LNCaP clone FGC (cell line): ENCODE measurements at regions not wholly inside any gene's neighbourhood (a gene's known extent, or its start where the extent isn't known, plus 50 kb on each side); places are given as distances from the start of the nearest gene placed in this dataset.

Experiments used
- DNase-seq: peaks from one replicate; pipeline ENCODE4 v3.0.0-alpha.2; 2011; ENCODE audit warnings: low read depth
- H3K4me3 ChIP-seq: 2 replicates; pipeline ENCODE4 v1.5.1; 2011; ENCODE audit warnings: mild to moderate bottlenecking, low read depth, low read length, control low read depth
- TF ChIP-seq, protein P1 (sequence below): IDR thresholded peaks from 2 replicates; pipeline ENCODE4 v1.5.1; 2012; ENCODE audit warnings: mild to moderate bottlenecking; ENCODE audit not compliant: control insufficient read depth, insufficient read depth; ENCODE audit errors: extremely low read depth

DNA sequence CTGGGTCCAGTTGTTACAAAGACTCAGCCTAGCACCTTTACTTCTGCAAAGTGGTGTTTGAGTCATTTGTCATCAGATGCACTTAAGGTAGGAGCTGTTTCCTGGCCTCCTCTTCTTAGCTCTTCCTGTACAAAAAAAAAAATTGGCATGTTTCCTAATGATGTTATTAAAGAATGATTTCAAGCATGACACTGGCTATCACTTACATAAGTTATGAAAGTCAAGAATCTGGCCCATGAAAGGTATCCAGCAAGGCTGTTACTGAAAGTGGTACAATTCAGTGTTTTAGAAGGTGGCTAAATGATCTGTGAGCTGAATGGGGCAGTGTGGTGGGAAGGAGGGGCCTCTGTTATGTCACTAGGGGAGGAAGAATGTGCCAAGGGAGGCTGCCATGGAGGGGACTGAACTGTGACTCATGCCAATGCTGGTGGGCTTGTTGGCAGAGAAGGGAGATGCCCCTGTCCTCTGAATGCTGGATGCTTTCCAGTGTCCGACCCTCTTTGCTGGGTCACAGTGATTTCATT is 175.1 kb upstream of the MAP1B start:
- TF ChIP-seq, protein P1, sequence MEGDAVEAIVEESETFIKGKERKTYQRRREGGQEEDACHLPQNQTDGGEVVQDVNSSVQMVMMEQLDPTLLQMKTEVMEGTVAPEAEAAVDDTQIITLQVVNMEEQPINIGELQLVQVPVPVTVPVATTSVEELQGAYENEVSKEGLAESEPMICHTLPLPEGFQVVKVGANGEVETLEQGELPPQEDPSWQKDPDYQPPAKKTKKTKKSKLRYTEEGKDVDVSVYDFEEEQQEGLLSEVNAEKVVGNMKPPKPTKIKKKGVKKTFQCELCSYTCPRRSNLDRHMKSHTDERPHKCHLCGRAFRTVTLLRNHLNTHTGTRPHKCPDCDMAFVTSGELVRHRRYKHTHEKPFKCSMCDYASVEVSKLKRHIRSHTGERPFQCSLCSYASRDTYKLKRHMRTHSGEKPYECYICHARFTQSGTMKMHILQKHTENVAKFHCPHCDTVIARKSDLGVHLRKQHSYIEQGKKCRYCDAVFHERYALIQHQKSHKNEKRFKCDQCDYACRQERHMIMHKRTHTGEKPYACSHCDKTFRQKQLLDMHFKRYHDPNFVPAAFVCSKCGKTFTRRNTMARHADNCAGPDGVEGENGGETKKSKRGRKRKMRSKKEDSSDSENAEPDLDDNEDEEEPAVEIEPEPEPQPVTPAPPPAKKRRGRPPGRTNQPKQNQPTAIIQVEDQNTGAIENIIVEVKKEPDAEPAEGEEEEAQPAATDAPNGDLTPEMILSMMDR = no peak
- no peak overlapping the region for H3K4me3 ChIP-seq
- no peak for DNase-seq

DNA sequence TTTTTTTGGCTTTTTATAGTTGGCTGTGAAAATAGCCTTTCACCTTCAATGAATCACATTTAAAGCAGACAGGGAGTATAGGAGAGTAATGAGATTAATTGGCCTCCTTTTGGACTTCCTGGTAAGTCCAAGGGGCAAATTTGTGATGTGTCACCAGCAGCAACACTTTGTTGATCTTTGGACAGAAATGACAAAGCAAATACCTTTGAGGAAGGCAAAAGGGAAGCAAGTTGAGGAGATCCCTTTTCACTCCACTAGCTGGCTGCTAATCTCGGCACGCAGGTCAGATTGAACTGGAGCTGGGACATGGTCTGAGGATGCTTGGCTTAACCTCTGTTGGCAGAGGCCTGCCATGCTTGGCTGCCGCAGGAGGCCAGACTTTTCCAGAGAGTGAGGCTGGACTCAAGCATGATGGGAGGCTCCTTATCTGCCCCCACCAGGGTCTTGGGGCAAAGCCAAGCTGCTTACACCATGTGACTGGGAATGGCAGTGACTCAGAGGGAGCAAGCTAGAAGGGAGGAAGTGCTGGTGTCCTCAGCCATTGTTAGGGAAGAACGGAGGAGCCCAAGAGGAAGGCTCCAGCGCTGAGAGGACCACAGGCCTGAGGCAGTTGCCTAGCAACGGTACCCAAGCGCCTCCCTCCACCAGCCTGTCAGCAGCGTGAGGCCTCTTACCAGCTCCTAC is 174.5 kb upstream of the MAP1B start:
- H3K4me3 ChIP-seq = no peak overlapping the region
- DNase-seq = no peak
- TF ChIP-seq, protein P1 = no peak

DNA sequence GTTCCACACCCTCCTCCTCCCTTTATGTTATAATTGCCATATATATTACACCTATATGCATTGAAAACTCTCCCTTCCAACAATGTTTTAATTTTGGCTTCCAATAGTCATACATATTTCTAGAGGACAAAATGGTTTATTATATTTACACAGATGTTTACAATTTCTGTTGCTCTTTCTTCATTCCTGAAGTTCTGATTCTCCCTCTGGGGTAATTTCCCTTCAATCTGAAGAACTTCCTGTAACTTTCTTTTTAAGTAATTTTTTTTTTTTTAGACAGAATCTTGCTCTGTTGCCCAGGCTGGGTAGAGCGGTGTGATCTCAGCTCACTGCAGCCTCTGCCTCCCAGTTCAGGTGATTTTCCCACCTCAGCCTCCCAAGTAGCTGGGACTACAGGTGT is 173.0 kb upstream of the MAP1B start:
- no peak for DNase-seq
- TF ChIP-seq, protein P1 = no peak
- no peak overlapping the region for H3K4me3 ChIP-seq

DNA sequence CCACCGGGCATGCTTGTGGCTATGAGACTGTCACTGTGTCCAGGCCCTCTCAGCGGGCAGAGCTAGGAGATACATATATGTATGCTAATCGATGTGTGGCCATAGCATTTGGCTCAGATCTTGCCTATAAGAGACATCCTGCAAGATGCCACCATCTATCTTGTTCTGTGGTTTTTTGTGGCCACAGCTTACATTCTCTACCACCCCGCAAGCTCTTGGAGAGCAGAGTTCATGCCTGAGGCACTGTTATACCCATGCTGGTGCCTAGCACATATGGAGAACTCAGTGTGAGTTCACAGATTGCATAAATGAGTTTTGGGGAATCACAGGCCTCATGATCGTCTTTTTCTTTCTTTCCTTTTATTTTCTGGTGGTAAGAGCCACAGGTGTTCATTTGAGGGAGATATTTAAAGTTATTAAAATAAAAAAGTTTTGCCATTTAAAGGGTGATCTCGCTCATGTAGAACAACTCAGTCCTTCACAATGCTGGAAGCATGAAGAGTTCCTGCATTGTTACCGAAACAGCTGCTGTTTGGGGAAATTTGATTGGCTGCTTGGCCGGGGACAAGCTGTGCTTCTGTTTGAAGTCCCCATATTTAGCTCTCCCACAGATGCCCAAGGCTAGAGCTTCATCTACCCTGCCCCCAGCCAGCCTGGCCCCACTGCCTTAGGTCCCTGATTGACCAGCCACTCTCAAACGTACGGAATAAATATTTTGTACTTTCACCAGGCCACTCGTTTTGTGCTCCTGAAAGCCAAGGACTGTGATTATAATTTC is 169.2 kb upstream of the MAP1B start:
- TF ChIP-seq, protein P1 = no peak
- no peak for DNase-seq
- no peak overlapping the region for H3K4me3 ChIP-seq

DNA sequence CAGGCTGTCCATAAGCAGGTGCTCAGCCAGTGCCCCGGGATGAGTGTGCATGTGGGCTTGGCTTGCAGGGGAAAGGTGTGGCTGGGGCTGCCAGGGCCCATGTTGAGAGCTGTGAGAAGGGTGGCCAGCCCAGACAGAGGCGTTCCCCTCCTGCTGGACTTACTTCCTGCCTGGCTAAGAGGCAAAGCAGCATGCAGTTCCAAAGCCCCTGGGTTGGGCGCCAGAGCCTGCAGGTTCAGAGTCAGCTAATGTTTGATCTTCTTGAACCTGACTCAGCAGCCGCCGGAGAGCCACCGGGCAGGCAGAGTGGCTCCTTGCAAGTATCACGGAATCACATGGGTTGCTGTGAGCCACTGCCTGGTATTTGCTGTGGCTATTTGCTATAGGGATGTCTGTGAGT is 168.4 kb upstream of the MAP1B start:
- TF ChIP-seq, protein P1 = no peak
- no peak overlapping the region for H3K4me3 ChIP-seq
- peak; percentile 67 for DNase-seq

DNA sequence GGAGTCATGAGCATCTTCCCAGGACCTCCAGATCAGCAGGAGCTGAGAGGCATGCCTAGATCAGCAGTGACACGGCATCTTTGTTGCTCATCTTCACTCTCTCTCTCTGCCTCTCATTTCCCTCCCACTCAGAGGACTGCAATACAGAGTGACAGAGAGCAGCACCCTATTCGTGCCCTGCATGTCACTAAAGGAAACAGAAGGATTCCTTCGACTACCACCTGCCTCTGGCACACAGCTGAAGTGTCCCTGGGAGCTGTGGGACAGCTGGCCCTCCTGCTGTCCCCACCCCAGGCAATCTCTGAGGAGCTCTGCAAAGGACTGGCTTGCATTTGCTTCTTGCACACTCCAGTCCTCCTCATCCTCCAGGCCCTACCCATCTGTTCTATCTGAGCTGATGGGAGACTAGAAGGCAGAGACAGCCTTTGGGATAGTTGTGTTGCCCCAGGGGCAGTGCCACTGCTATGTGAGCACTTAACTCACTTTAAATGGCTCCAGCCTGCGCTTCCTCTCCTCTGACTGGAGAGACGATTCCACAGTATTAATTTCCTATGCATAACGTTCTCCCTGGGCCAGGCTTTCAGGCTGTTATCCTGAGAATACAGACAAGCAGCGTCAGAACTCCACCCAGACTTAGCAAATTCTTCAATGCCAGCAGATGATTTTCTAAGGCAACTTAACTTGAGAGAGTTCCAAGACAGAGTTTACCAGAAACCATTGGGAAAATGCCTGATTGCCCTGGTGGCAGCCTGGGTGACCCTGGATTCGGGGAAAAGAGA is 167.6 kb upstream of the MAP1B start:
- no peak for DNase-seq
- TF ChIP-seq, protein P1 = no peak
- H3K4me3 ChIP-seq = no peak overlapping the region
